ENCODE measurements at regions not wholly inside any gene's neighbourhood (a gene's known extent, or its start where the extent isn't known, plus 50 kb on each side); places are given as distances from the start of the nearest gene placed in this dataset.

- no peak for DNase-seq
These were observed 347.6 kb upstream of the FAM241A start for GRCh38 chr4:111797455-111798163.

GRCh38 chr4:111798840-111799239 is 346.4 kb upstream of the FAM241A start:
- no peak for DNase-seq

- DNase-seq: no peak
These were observed 344.7 kb upstream of the FAM241A start for GRCh38 chr4:111800551-111800950.

- no peak for DNase-seq
These were observed 343.1 kb upstream of the FAM241A start for GRCh38 chr4:111802191-111802590.

- DNase-seq: no peak
These were observed 338.9 kb upstream of the FAM241A start for GRCh38 chr4:111806331-111806730.

- DNase-seq: no peak
These were observed 337.7 kb upstream of the FAM241A start for GRCh38 chr4:111807576-111807975.

GRCh38 chr4:111808174-111808573 is 337.1 kb upstream of the FAM241A start:
- no peak for DNase-seq

GRCh38 chr4:111811661-111812060 is 333.6 kb upstream of the FAM241A start:
- DNase-seq: no peak

- no peak for DNase-seq
These were observed 333.1 kb upstream of the FAM241A start for GRCh38 chr4:111812114-111812513.

- no peak for DNase-seq
These were observed 332.5 kb upstream of the FAM241A start for GRCh38 chr4:111812760-111813159.

GRCh38 chr4:111813555-111814140 is 331.6 kb upstream of the FAM241A start:
- no peak for DNase-seq

GRCh38 chr4:111814961-111815360 is 330.3 kb upstream of the FAM241A start:
- no peak for DNase-seq

- no peak for DNase-seq
These were observed 323.9 kb upstream of the FAM241A start for GRCh38 chr4:111821342-111821741.

GRCh38 chr4:111836601-111837000 is 308.7 kb upstream of the FAM241A start:
- no peak for DNase-seq

- no peak for DNase-seq
These were observed 307.5 kb upstream of the FAM241A start for GRCh38 chr4:111837761-111838160.

- no peak for DNase-seq
These were observed 306.8 kb upstream of the FAM241A start for GRCh38 chr4:111838406-111838930.

GRCh38 chr4:111839141-111839540 is 306.1 kb upstream of the FAM241A start:
- no peak for DNase-seq

- no peak for DNase-seq
These were observed 302.9 kb upstream of the FAM241A start for GRCh38 chr4:111842336-111842735.

- no peak for DNase-seq
These were observed 297.8 kb upstream of the FAM241A start for GRCh38 chr4:111847296-111848008.

GRCh38 chr4:111849746-111850284 is 295.4 kb upstream of the FAM241A start:
- no peak for DNase-seq

GRCh38 chr4:111854494-111855087 is 290.7 kb upstream of the FAM241A start:
- DNase-seq: peak; percentile 15 to 16

GRCh38 chr4:111855308-111855707 is 289.9 kb upstream of the FAM241A start:
- no peak for DNase-seq
